ENCODE measurements at regions not wholly inside any gene's neighbourhood (a gene's known extent, or its start where the extent isn't known, plus 50 kb on each side); places are given as distances from the start of the nearest gene placed in this dataset.

DNA sequence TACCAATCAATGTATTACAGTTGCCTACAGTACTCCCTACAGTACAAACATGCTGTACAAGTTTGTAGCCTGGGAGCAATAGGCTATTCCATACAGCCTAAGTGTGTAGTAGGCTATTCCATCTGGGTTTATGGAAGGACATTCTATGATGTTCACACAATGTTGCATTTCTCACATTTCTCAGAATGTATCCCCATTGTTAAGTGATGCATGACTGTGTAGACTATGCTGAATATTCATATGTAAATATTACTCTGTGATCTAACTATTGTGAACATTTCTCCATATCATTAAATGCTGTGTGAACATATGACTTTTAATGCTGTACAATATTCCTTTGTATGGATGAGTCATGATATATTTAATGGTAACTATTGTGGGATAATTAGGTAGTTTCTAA, 139.2 kb upstream of the ADAMTS9 start:
- TF ChIP-seq EZH2 (IDR thresholded peaks at IDR 0.05; ENCODE audit: insufficient read depth, poor library complexity, severe bottlenecking): no peak
- no peak for TF ChIP-seq EZH2phosphoT487 (IDR thresholded peaks at IDR 0.05; ENCODE audit: insufficient read depth, low read depth)
